Umbilical cord (tissue), 1 donor: ENCODE measurements at regions not wholly inside any gene's neighbourhood (a gene's known extent, or its start where the extent isn't known, plus 50 kb on each side); places are given as distances from the start of the nearest gene placed in this dataset.

ENCODE experiments used
- DNase-seq: peaks from one replicate; pipeline ENCODE4 v3.0.0-alpha.2; 2015; ENCODE audit warnings: low spot score

DNA sequence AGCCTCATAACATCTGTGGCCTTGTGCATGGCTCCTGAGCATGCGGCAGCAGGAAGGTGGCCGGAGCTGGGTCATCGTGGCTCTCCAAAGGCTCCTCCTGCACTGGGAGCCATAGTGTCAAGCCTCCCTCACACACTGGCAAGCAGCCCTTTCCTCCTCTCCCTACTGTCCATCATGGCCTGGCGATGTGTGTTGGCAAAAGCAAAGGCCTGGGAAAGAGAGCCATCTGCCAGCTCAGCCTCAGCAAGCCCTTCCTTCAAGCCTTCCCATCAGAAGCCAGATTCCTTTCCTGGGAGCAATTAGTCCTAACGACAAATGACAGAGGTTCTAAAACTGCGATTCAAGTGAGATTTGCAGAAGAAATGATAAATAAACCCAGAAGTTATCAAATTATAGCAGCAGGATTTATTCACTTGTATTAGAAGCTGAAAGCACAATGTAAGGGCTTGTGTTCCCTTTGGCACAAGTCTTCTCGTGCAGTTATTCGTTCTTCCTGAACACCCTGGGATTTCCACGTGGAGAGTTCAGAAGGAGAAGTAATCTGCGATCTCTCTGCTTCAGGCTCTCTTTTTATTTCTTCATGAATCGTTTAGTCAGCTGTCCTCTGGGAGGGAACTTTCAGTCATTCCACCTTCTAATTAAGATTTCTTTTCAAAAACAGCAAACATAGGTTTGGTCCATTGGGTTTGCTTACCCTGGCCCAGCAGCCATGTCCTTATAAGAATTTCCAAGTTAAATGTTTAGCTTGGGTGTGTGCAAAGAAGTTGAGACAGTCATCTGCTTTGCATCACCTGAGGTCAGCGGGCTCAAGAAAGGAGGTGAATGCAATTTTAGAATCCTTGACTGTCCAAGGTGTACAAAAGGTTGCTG is 110.3 kb upstream of the TMC3 start:
- DNase-seq = no peak

DNA sequence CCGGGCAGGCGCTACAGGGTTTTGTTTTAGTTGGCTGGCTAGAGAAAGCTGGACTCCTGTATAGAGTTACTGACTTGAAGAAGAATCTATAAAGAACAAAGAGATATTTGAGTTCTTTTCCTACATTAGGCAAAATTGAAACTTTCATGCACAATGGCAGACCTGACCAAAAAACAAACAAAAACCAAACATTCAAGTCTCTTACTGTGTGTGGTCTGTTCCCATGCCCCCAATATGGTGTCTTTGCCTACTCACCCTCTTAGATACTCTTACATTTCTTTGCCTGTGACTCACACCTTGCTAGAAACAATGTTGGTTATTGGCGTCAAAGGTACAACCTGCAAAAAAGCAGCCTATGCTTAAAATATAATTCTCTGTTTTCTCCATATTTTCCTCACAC is 109.5 kb upstream of the TMC3 start:
- DNase-seq = no peak

DNA sequence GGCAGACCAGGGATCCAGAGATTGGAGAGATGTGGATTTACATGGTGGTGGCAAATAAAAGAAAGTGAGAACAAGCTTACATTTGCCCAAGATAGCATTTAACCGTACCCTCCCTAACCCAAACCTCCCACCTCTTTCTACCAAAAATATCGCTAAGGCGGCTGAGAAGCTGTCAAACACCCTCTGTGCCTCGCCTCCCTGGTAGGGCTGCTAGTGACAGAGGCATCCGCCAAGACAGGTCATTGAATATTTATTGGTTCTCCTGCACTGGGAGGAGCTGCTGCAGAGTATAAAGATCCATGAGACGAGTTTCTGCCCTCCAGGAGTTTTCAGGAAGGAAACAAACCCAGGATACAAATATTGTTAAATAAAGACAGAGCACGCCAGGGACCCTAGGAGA is 107.3 kb upstream of the TMC3 start:
- DNase-seq = no peak

DNA sequence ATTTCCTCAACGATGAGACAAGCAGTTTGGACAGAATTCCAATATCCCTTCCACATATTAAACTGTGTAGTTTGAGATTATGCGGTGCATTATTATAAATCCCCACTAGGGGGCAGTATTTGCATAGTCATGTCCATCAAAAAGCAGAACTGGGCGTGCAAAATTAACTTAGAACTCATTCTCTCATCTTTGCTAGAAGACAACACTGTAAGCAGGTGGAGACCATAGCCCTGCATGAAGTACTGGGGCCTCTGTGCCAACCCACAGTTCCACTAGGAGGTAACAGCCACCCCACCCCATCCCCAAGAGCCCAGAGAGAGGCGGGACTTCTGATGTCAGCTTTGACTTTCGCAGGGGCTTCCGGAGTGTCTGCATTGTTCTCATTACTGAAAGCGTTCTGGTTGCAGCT is 106.6 kb upstream of the TMC3 start:
- DNase-seq = peak; percentile 78

DNA sequence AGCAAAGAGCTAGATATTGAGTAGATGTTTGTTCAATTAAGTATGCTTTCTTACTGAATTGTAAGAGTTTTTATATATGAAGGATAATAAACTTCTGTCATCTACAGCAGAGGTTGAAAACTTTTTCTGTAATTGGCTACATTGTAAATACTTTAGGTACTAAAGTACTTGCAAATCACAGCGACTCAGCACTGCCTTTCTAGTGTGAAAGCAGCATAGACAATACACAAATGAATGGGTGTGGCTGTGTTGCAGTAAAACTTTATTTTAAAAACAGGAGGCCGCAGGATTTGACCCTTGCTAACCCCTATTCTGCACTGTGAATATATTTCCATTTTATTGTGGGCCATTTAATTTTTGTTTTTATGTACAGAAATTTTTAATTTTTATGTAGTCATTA is 104.3 kb upstream of the TMC3 start:
- no peak for DNase-seq

DNA sequence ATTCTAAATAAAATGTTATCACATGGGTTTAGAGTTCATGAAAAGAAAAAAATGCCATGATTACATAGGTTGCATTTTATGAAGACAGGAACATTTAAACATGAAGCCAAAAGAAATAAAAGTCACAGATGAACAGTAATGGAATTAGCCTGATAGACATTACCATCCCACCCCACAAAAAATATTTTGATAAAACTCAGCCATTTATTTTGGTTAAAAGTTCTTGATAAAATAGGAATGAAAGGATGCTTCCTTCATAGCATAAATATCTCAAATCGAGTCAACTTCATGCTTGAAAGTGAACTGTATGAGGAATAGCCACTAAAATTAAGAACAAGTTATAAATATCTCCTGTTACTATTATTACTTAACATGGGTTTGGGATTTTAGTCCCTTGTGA is 101.9 kb upstream of the TMC3 start:
- peak; percentile 43 for DNase-seq

DNA sequence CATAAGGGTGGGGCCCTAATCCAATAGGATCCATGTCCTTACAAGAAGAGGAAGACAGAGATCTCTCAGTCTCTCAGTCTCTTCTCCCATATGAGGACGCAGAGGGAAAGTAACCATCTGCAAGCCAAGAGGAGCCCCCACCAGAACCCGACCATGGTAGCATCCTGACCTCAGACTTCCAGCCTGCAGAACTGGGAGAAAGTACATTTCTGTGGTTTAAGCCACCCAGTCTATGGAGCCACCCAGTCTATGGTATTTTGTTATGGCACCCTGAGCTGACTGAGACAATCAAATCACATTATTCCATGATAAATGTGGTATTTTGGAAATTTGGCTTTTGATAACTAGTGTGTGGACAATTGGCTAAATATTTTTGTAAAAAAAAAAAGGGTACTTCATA is 101.5 kb upstream of the TMC3 start:
- no peak for DNase-seq

DNA sequence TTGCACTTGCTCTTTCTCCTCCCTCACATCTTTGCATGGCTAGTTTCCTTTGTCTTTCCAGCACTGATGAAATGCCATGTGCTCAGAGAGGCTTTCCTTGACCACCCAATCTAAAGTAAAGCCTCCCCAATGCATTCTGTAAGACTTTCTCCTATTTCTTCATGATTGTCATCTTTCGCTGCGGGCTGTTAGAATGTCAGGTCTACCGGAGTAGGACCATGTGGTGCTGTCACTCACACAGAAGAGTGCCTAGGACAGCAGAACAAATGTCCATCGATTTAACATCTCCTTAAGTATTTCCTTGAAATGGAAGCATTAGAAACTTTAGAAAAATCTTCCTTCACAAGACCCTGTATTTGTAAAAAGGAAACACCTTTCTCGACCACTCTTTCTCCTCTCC is 99.9 kb upstream of the TMC3 start:
- no peak for DNase-seq

DNA sequence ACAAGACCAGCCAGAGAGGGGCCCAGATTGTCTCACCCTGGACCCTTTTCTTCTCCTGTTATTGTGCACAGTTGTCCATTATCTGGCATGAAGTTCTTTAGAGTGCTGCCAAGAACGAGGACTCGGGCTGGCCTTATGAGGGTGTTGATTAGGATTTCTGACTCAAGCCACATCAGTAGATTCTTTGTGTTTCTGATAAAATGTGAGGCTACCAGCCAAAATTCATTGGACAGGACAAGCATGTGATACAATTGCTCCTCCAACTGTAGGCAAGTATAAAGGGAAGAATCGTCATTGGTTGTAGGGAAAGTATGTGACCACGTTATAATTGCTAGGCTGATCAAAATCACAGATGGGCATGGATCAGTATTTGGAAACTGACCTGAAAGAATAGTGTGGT is 99.2 kb upstream of the TMC3 start:
- DNase-seq = no peak

DNA sequence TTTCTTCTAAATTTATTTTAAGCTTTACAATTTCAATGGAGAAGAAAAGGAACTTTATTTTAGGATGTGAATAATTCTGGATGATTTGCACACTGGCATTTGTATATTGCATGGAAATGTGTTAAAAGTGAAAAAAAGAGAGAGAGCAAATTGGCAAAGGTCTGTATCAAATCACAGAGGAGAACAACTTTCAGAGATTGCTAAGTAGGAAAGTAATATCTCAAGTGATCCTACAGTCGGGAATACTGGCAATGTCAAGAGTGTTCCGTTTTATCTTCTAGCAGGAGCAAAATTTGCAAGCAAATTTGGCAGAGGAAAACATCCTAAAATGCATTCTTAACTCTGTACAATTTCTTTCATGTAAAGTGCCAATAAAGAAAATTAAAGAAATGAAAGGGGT is 97.1 kb upstream of the TMC3 start:
- no peak for DNase-seq

DNA sequence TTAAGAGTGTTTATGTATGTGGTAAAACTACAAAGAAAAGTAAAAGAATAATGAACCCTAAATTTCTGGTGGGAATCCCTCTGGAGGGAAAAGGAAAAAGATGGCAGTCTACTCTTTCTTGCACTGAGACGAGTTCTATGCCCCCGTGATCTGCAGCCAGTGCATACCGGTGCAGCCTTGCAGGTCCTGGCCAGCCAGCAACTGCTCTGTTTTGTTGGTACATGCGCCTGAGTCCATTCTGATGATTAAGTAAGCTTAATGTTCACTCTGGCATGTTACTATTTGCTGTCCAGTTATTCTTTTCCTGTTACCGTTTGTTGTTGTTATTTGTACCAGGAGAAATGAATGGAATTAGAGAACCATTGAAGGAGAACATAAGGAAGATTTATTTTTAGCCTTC is 95.1 kb upstream of the TMC3 start:
- DNase-seq = no peak

DNA sequence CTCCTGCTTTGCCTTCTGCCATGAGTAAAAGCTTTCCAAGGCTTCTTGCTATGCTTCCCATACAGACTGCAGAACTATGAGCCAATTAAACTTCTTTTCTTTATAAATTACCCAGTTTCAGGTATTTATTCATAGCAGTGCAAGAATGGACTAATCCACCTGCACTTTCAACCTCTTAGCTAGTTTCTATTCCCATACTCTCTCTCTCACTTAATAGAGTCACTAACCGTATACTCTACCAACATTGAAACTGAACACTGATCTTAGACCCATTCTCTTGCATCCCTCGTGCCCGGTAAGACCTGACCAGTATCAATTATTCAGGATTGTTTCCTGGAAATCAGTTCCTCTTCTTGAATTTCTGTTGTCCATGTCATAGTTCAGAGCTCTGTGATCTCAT is 92.7 kb upstream of the TMC3 start:
- no peak for DNase-seq

DNA sequence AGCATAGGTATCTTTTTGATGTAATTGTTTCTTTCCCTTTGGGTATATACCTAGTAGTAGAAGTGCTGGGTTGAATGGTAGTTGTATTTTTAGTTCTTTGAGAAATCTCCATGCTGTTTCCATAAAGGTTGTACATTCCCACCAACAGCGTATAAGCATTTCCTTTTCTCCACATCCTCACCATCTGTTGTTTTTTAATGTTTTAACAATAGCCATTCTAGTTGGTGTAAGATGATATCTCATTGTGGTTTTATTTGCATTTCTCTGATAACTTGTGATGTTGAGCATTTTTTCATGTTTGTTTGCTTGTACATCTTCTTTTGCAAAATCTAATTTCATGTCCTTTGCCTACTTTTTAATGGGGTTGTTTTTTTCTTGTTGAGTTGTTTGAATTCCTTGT is 80.0 kb upstream of the TMC3 start:
- no peak for DNase-seq

DNA sequence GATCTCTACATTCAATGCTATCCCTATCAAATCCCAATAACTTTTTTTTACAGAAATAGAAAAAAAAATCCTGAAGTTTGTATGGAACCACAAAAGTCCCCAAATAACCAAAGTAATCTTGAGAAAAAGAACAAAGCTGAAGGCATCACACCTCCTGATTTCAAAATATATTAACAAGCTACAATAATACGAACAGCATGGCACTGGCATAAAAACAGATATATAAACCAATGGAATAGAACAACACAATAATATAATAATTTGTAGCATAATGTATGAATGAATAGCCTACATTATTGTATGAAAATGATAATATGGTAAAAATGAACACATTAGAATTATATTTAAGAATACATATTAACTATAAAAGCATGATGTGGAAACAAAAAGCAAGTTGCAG is 76.7 kb upstream of the TMC3 start:
- DNase-seq = no peak

DNA sequence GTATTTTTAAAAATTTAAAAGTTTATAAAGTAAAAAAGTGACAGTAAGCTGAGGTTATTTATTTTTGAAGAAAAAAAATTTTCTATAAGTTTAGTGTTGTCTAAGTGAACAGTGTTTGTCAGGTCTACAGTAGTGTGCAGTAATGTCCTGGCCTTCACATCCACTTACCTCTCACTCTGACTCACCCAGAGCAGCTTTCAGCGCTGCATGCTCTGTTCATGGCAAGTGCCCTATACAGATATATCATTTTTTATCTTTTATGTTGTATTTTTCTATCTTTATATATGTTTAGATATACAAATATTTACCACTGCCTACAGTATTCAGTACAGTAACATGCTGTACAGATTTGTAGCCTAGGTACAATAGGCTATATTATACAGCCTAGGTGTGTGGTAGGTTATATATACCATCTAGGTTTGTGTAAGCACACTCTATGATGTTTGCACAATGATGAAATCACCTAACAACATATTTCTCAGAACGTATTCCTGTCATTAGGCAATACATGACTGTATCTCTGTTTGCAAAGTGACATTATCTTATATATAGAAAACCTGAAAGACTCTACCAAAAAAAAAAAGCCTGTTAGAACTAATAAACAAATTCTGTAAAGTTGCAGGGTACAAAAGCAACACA is 75.9 kb upstream of the TMC3 start:
- DNase-seq = no peak

DNA sequence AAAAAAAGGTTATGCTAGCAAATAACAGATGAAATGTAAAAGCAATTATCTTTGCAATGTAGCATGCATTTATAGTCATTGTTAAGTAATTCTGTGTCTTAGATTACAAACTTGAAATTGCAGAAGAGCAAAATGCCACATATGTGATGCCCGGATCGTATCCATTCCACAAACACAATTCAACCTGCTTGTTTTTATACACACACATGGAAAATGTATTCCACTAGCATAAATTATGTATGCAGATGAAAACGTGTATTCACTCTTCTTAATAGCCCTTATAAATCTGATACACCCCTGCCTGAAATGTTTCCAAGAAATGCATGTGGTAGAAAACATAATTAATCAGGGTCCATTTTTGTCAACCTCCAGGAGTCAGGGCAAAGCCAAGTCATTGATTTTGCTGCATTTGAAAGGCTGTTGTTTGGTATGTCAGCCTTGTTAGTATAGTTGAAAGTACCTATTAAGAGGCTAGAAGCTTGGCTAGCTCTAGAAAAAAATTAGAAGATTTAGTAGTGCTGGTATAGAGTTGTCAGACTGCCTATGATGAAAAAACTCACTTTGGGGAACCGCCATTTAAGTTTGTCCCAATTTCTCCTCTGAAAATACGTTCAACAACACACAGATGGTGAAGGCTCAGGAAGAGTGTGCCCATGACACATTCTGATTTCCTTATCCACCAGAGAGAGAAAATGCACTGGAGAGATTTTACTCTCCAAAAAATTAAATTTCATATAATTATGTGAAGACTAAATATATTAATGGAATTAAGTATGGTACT is 69.2 kb upstream of the TMC3 start:
- no peak for DNase-seq

DNA sequence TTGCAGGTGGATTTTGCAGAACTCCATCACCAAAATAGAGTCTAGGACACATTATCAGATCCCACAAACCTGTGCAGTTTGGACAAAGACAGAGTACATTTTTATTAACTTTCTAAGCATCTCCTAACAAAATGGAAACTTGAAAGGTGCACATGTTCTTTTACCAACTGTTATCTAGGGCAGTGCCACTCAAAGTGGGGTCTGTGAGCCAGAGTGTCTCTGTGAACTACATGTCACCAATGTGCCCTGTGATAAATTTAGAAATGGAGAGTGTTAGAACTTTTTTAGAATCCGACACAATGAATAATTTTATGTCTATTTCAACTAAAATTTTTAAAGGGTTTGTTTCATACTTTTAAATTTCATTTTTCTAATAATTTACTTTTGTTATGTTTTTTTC is 68.4 kb upstream of the TMC3 start:
- DNase-seq = no peak

DNA sequence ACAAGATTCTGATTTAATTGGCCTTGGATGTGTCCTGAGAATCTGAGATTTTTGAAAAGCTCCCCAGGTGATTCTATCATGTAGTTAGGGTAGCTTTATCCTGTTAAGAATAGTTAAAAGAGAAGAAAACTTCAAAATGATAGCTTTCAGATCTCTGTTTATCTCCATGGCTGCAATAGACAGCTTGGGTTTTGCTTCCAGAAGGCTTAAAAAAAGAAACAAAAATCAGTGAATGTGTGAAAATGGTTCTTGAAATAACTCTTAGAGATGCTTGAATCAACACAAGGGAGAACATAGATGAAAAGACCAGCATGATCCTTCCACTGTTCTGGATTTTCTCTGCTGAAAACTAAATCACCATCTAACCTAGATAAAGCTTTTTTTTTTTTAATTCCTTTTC is 60.8 kb upstream of the TMC3 start:
- no peak for DNase-seq

DNA sequence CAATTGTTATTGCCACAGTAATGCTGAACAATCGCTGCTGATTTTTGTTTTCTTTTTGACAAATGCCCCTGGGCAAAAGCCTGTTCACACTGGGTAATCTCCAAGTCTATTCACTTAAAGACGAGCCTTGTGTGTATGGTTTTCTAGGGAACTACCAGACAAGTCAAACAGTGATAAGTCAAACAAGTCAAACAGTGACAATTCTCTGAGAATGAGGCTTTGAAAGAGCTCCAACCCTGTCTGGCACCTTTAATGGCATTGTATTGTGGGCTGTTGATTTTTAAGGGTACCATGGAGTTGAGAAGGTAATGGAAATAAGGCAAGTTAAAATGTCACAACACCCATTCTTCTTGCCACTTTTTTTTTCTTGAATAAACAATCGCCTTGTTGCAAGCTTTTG is 59.4 kb upstream of the TMC3 start:
- no peak for DNase-seq

DNA sequence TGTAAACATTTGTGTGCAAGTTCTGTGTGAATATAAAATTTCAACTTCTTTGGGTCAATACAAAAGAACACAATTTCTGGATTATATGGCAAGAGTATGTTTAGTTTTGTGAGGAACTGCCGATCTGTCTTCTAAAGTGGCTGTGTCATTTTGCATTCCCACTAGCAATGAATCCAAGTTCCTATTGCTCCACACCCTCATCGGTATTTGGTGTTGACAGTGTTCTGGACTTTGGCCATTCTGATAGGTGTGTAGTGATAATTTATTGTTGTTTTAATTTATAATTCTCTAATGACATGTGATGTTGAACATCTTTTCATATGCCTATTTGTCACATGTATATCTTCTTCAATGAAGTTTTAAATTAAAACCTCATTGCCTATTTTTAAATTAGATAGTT is 58.2 kb upstream of the TMC3 start:
- no peak for DNase-seq

DNA sequence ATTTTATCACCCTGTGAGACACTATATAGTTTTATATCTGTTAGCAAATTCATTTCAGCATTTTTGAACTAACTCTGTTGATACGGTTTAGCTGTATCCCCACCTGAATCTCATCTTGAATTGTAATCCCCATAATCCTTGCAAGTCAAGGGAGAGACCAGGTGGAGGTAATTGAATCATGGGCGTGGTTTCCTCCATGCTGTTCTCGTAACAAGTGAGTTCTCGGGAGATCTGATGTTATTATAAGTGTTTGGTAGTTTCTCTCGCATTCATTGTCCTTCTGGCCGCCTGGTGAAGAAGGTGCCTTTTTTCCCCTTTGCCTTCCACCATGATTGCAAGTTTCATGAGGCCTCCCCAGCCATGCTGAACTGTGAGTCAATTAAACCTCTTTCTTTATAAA is 53.2 kb upstream of the TMC3 start:
- no peak for DNase-seq

DNA sequence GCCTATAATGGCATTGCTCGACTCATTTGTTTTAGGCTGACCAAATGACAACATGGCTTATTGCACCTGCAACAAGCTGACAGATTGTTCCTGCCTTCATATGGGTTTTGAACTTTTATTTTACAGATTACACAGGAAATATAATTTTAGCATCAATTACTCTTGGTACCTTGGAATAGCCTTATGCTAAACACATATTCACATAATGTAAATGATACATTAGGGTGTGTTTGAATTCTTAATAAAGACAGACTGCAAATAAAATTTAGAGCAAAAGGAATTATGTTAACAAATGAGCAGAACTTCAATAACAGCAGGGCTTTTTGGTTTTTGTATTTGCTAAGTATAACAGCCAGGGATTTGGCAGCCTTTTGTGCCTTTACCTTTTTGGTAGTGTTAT is 51.9 kb upstream of the TMC3 start:
- DNase-seq = no peak
